Adipose tissue (tissue), 3 donors: ENCODE measurements at regions not wholly inside any gene's neighbourhood (a gene's known extent, or its start where the extent isn't known, plus 50 kb on each side); places are given as distances from the start of the nearest gene placed in this dataset.

Source experiments
- H3K27ac ChIP-seq: one replicate; pipeline ENCODE4 v1.5.1; 2013; ENCODE audit warnings: low read depth, low read length
- WGBS, 3 donors: extraction: QIAGEN DNeasy Blood & Tissue Kit; methylation state at CpG; one replicate each; pipeline ENCODE4 v1.1.7; 2013; 5-methylcytosine and 5-hydroxymethylcytosine counted together
- donor health status: healthy with polysubstance abuse.
- donor health status: Bipolar disorder and iron deficiency.
- donor health status: healthy.

- WGBS, 3 donors: 74 to 97% (median 93%) methylated on average over 9 of the region's 9 CpGs
Measured at GRCh38 chr18:10297086-10297485, 157.3 kb upstream of the APCDD1 start.

GRCh38 chr18:10298346-10298745 is 156.1 kb upstream of the APCDD1 start:
- H3K27ac ChIP-seq: no peak overlapping the region
- 79 to 96% (median 88%) methylated on average over 8 of the region's 8 CpGs for WGBS, 3 donors

More at GRCh38 chr18:10297086-10297485, 157.3 kb upstream of the APCDD1 start:
- H3K27ac ChIP-seq: no peak overlapping the region

- 30 to 67% (median 41%) methylated on average over 6 of the region's 6 CpGs for WGBS, 3 donors
- no peak overlapping the region for H3K27ac ChIP-seq
Measured at GRCh38 chr18:10299643-10300042, 154.8 kb upstream of the APCDD1 start.

- WGBS, 3 donors: 71 to 89% (median 88%) methylated on average over 7 of the region's 7 CpGs
Measured at GRCh38 chr18:10300739-10301138, 153.7 kb upstream of the APCDD1 start.

GRCh38 chr18:10301831-10302483 is 152.5 kb upstream of the APCDD1 start:
- no peak overlapping the region for H3K27ac ChIP-seq
- 89 to 94% (median 91%) methylated on average over 5 of the region's 5 CpGs for WGBS, 3 donors

More at GRCh38 chr18:10300739-10301138, 153.7 kb upstream of the APCDD1 start:
- no peak overlapping the region for H3K27ac ChIP-seq

- no peak overlapping the region for H3K27ac ChIP-seq
- 86 to 95% (median 94%) methylated on average over 2 of the region's 2 CpGs for WGBS, 3 donors
Measured at GRCh38 chr18:10303171-10303570, 151.3 kb upstream of the APCDD1 start.

- H3K27ac ChIP-seq: no peak overlapping the region
- 33 to 79% (median 41%) methylated on average over 3 of the region's 3 CpGs for WGBS, 3 donors
Measured at GRCh38 chr18:10304853-10305252, 149.6 kb upstream of the APCDD1 start.

GRCh38 chr18:10306779-10307178 is 147.7 kb upstream of the APCDD1 start:
- no peak overlapping the region for H3K27ac ChIP-seq
- WGBS, 3 donors: 64 to 95% (median 94%) methylated on average over 2 of the region's 2 CpGs

GRCh38 chr18:10308154-10308553 is 146.3 kb upstream of the APCDD1 start:
- no peak overlapping the region for H3K27ac ChIP-seq
- 67 to 83% (median 69%) methylated on average over 2 of the region's 2 CpGs for WGBS, 3 donors

- WGBS, 3 donors: 94 to 97% (median 95%) methylated on average over 4 of the region's 4 CpGs
Measured at GRCh38 chr18:10310626-10311025, 143.8 kb upstream of the APCDD1 start.

GRCh38 chr18:10312326-10313015 is 142.0 kb upstream of the APCDD1 start:
- H3K27ac ChIP-seq: no peak overlapping the region
- WGBS, 3 donors: 76 to 79% (median 78%) methylated on average over 5 of the region's 5 CpGs

More at GRCh38 chr18:10310626-10311025, 143.8 kb upstream of the APCDD1 start:
- H3K27ac ChIP-seq: no peak overlapping the region

GRCh38 chr18:10313016-10313342 is 141.5 kb upstream of the APCDD1 start:
- no peak overlapping the region for H3K27ac ChIP-seq
- WGBS, 3 donors: 90 to 96% (median 90%) methylated on average over 3 of the region's 3 CpGs

- H3K27ac ChIP-seq: no peak overlapping the region
- WGBS, 3 donors: 94 to 96% (median 96%) methylated on average over 5 of the region's 5 CpGs
Measured at GRCh38 chr18:10314066-10314465, 140.4 kb upstream of the APCDD1 start.

- no peak overlapping the region for H3K27ac ChIP-seq
- WGBS, 3 donors: 49 to 88% (median 66%) methylated on average over 1 of the region's 1 CpG
Measured at GRCh38 chr18:10315522-10315921, 138.9 kb upstream of the APCDD1 start.

- 72 to 87% (median 85%) methylated on average over 7 of the region's 7 CpGs for WGBS, 3 donors
- H3K27ac ChIP-seq: no peak overlapping the region
Measured at GRCh38 chr18:10316778-10317177, 137.7 kb upstream of the APCDD1 start.

- 78 to 84% (median 81%) methylated on average over 6 of the region's 6 CpGs for WGBS, 3 donors
- no peak overlapping the region for H3K27ac ChIP-seq
Measured at GRCh38 chr18:10317864-10318690, 136.4 kb upstream of the APCDD1 start.

- 39 to 65% (median 60%) methylated on average over 3 of the region's 3 CpGs for WGBS, 3 donors
- H3K27ac ChIP-seq: no peak overlapping the region
Measured at GRCh38 chr18:10318691-10318970, 135.8 kb upstream of the APCDD1 start.

- WGBS, 3 donors: 67 to 91% (median 87%) methylated on average over 2 of the region's 2 CpGs
Measured at GRCh38 chr18:10319026-10319425, 135.4 kb upstream of the APCDD1 start.

GRCh38 chr18:10319914-10320600 is 134.4 kb upstream of the APCDD1 start:
- WGBS, 3 donors: 87 to 92% (median 90%) methylated on average over 9 of the region's 9 CpGs
- no peak overlapping the region for H3K27ac ChIP-seq

More at GRCh38 chr18:10319026-10319425, 135.4 kb upstream of the APCDD1 start:
- H3K27ac ChIP-seq: no peak overlapping the region
